NCI-H1694 (cell line): ENCODE measurements at regions not wholly inside any gene's neighbourhood (a gene's known extent, or its start where the extent isn't known, plus 50 kb on each side); places are given as distances from the start of the nearest gene placed in this dataset.

ENCODE experiments used
- DNase-seq: peaks from one replicate; lab custom pipeline; 2025; lab: John Stamatoyannopoulos, UW

GRCh38 chr19:34109596-34109995 lies 62.7 kb upstream of the LSM14A start:
- DNase-seq = peak; percentile 24

GRCh38 chr19:34118879-34119748 lies 53.2 kb upstream of the LSM14A start:
- DNase-seq = no peak

- no peak for DNase-seq
Measured at GRCh38 chr19:34120141-34120540, 52.2 kb upstream of the LSM14A start.

DNA sequence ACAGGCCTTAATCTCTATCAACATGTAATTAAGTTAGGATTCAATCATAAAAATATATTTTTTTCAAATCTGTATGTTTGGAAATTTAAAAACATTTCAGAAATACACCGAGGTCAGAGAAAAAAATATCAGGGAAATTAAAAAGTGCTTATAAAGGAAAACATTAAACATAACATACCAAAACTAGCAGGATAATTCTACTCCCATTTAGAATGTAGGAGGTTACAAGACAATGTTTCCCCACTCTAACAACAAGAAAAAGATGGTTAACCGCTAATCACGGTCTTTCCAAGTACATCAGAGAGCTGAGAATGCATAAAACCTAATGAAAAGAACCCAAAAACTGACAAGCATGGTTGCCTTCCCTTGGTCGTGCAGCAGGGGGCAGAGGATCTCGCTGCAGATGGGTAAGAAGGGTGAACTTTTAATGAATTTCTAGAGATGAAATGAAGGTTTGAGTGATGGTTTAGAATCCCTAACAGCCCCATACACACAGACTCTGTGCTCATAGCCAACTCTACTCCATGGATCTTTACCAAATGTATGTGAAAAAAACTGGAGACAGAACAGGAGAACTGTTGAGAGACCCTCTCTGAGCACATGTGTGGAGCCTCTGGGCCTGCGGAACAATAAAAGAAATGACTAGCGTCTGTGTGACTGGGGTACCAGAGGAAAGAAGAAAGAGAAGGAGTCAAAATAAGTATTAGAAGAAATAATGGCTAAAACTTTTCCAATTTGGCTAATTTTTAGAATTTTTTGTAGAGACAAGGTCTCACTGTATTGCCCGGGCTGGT lies 51.3 kb upstream of the LSM14A start:
- peak; percentile 10 for DNase-seq
